Neural cell (in vitro differentiated cells): ENCODE measurements at regions not wholly inside any gene's neighbourhood (a gene's known extent, or its start where the extent isn't known, plus 50 kb on each side); places are given as distances from the start of the nearest gene placed in this dataset.

Experiments
- H2AFZ ChIP-seq: fragments of 200-600, 300-800 bp; sonication (generic), shearing (Covaris generic); 2 replicates; pipeline ENCODE4 v1.6.0; 2014; ENCODE audit warnings: low read depth, mild to moderate bottlenecking, antibody characterized with exemption, low read length, moderate library complexity
- H3F3A ChIP-seq: fragments of 200-600 bp; shearing (Covaris generic); 2 replicates; pipeline ENCODE4 v1.6.1; 2016; ENCODE audit warnings: mild to moderate bottlenecking, moderate library complexity, mixed read lengths, antibody characterized with exemption, low read length; ENCODE audit not compliant: insufficient read depth, poor library complexity, severe bottlenecking
- H3K27ac ChIP-seq: fragments of 200-600, 300-800 bp; sonication (generic), shearing (Covaris generic); 2 replicates; pipeline ENCODE4 v1.5.1; 2014; ENCODE audit warnings: mild to moderate bottlenecking, low read length, moderate library complexity
- H3K27me3 ChIP-seq: fragments of 300-800, 200-600 bp; sonication (generic), shearing (Covaris generic); 2 replicates; pipeline ENCODE4 v1.6.0; 2014; ENCODE audit warnings: mild to moderate bottlenecking, low read depth, low read length, moderate library complexity; ENCODE audit not compliant: insufficient read depth
- H3K36me3 ChIP-seq: fragments of 300-800, 200-600 bp; sonication (generic), shearing (Covaris generic); 2 replicates; pipeline ENCODE4 v1.5.1; 2014; ENCODE audit warnings: mild to moderate bottlenecking, antibody characterized with exemption, low read length, moderate library complexity; ENCODE audit not compliant: insufficient read depth
- H3K4me2 ChIP-seq: fragments of 300-800, 200-600 bp; sonication (generic), shearing (Covaris generic); 2 replicates; pipeline ENCODE4 v1.6.0; 2014; ENCODE audit warnings: mild to moderate bottlenecking, low read length
- H3K4me3 ChIP-seq: fragments of 300-800, 200-600 bp; sonication (generic), shearing (Covaris generic); 2 replicates; pipeline ENCODE4 v1.5.1; 2014; ENCODE audit warnings: mild to moderate bottlenecking, low read length, moderate library complexity
- H3K79me2 ChIP-seq: fragments of 200-600 bp; shearing (Covaris generic); replicated peaks from 2 replicates; pipeline ENCODE4 v1.6.0; 2014; ENCODE audit warnings: mild to moderate bottlenecking, low read length, moderate library complexity; ENCODE audit not compliant: insufficient read depth
- H3K9ac ChIP-seq: fragments of 300-800, 200-600 bp; sonication (generic), shearing (Covaris generic); 2 replicates; pipeline ENCODE4 v1.6.1; 2016; ENCODE audit warnings: mild to moderate bottlenecking, low read length, mixed read lengths
- H3K9me2 ChIP-seq: fragments of 200-600 bp; shearing (Covaris generic); 2 replicates; pipeline ENCODE4 v1.6.1; 2016; ENCODE audit warnings: mild to moderate bottlenecking, low read length, mixed read lengths; ENCODE audit not compliant: insufficient read depth
- H3K9me3 ChIP-seq: fragments of 200-600, 300-800 bp; sonication (generic), shearing (Covaris generic); 2 replicates; pipeline ENCODE4 v1.6.1; 2016; ENCODE audit warnings: mild to moderate bottlenecking, mixed run types, low read length, moderate library complexity, mixed read lengths
- H4K20me1 ChIP-seq: fragments of 200-600 bp; shearing (Covaris generic); 2 replicates; pipeline ENCODE4 v1.6.1; 2016; ENCODE audit warnings: mild to moderate bottlenecking, mixed run types; ENCODE audit not compliant: insufficient read depth
- CTCF ChIP-seq: fragments of 450-650 bp; IDR thresholded peaks from 2 replicates; pipeline ENCODE4 v1.5.1; 2014; ENCODE audit warnings: antibody characterized with exemption, mild to moderate bottlenecking, moderate library complexity; ENCODE audit not compliant: poor library complexity, severe bottlenecking
- EP300 ChIP-seq: fragments of 450-650 bp; conservative IDR thresholded peaks from 2 replicates; pipeline ENCODE4 v1.6.1; 2014; ENCODE audit warnings: antibody characterized with exemption, mild to moderate bottlenecking, moderate library complexity; ENCODE audit not compliant: poor library complexity, severe bottlenecking
- EZH2 ChIP-seq: fragments of 200-600, 300-800 bp; shearing (Covaris generic), sonication (generic); IDR thresholded peaks from 2 replicates; pipeline ENCODE4 v1.6.1; 2014; ENCODE audit warnings: antibody characterized with exemption, low read length, borderline replicate concordance, mild to moderate bottlenecking; ENCODE audit not compliant: insufficient read depth, poor library complexity, severe bottlenecking
- MXI1 ChIP-seq: fragments of 450-650 bp; conservative IDR thresholded peaks from 2 replicates; pipeline ENCODE4 v1.6.1; 2014; ENCODE audit warnings: antibody characterized with exemption, mild to moderate bottlenecking; ENCODE audit not compliant: poor library complexity, severe bottlenecking
- POLR2AphosphoS5 ChIP-seq: IDR thresholded peaks from 2 replicates; pipeline ENCODE4 v1.6.1; 2012
- RAD21 ChIP-seq: fragments of 450-650 bp; conservative IDR thresholded peaks from 2 replicates; pipeline ENCODE4 v1.6.1; 2014; ENCODE audit warnings: antibody characterized with exemption, mild to moderate bottlenecking, moderate library complexity
- REST ChIP-seq: IDR thresholded peaks from 2 replicates; pipeline ENCODE4 v1.6.1; 2012; ENCODE audit warnings: borderline replicate concordance
- SMC3 ChIP-seq: fragments of 450-650 bp; conservative IDR thresholded peaks from 2 replicates; pipeline ENCODE4 v1.6.1; 2014; ENCODE audit warnings: antibody characterized with exemption, mild to moderate bottlenecking, moderate library complexity; ENCODE audit not compliant: poor library complexity
- TAF1 ChIP-seq: IDR thresholded peaks from 2 replicates; pipeline ENCODE4 v1.6.1; 2012; ENCODE audit warnings: low read depth

- Histone ChIP-seq H2AFZ (no peak overlapping the region), H4K20me1 (no peaks in the 10 kb centered on the region), H3K4me3 (no peak overlapping the region), H3K4me2 (no peak overlapping the region), H3K9ac (no peak overlapping the region), H3K36me3 (no peaks in the 10 kb centered on the region), H3F3A (no peaks in the 10 kb centered on the region), H3K27me3 (no peaks in the 10 kb centered on the region), H3K9me3 (no peaks in the 10 kb centered on the region), H3K27ac (no peak overlapping the region), H3K9me2 (no peaks in the 10 kb centered on the region), H3K79me2 (no peaks in the 10 kb centered on the region)
- no peak for TF ChIP-seq TAF1
- TF ChIP-seq CTCF = no peak
- no peak for TF ChIP-seq EZH2
- TF ChIP-seq SMC3 = no peak
- TF ChIP-seq EP300 = no peak
- TF ChIP-seq MXI1 = no peak
Measured at GRCh38 chr12:105798256-105798845, 340.4 kb downstream of the NUAK1 start.

- H2AFZ ChIP-seq = no peak overlapping the region
- no peaks in the 10 kb centered on the region for H3K36me3 ChIP-seq
- H3K27me3 ChIP-seq = no peaks in the 10 kb centered on the region
- no peak overlapping the region for H3K27ac ChIP-seq
- H3K79me2 ChIP-seq = no peaks in the 10 kb centered on the region
- H3F3A ChIP-seq = no peaks in the 10 kb centered on the region
- H4K20me1 ChIP-seq = no peaks in the 10 kb centered on the region
- H3K9me3 ChIP-seq = no peaks in the 10 kb centered on the region
- H3K9me2 ChIP-seq = no peaks in the 10 kb centered on the region
- H3K9ac ChIP-seq = no peak overlapping the region
- no peak overlapping the region for H3K4me2 ChIP-seq
- H3K4me3 ChIP-seq = no peak overlapping the region
- no peak for TF ChIP-seq TAF1
- no peak for TF ChIP-seq EZH2
- TF ChIP-seq RAD21 = no peak
- TF ChIP-seq POLR2AphosphoS5 = no peak
- TF ChIP-seq REST = no peak
Measured at GRCh38 chr12:105799103-105799502, 339.7 kb downstream of the NUAK1 start.

- H4K20me1 ChIP-seq = no peaks in the 10 kb centered on the region
- H3K9me2 ChIP-seq = no peaks in the 10 kb centered on the region
- H3F3A ChIP-seq = no peaks in the 10 kb centered on the region
- no peak overlapping the region for H3K4me2 ChIP-seq
- no peak overlapping the region for H3K27ac ChIP-seq
- TF ChIP-seq RAD21 = no peak
- no peak for TF ChIP-seq EP300
- TF ChIP-seq EZH2 = no peak
- no peak for TF ChIP-seq TAF1
- no peak for TF ChIP-seq CTCF
- no peak for TF ChIP-seq REST
- TF ChIP-seq POLR2AphosphoS5 = no peak
- TF ChIP-seq MXI1 = no peak
- TF ChIP-seq SMC3 = no peak
- no peaks in the 10 kb centered on the region for H3K36me3 ChIP-seq
- H3K9ac ChIP-seq = no peak overlapping the region
- no peak overlapping the region for H2AFZ ChIP-seq
- H3K4me3 ChIP-seq = no peak overlapping the region
- no peaks in the 10 kb centered on the region for H3K27me3 ChIP-seq
- no peaks in the 10 kb centered on the region for H3K9me3 ChIP-seq
- no peaks in the 10 kb centered on the region for H3K79me2 ChIP-seq
Measured at GRCh38 chr12:105801351-105801750, 337.4 kb downstream of the NUAK1 start.
